HL-60 (cell line): ENCODE measurements at regions not wholly inside any gene's neighbourhood (a gene's known extent, or its start where the extent isn't known, plus 50 kb on each side); places are given as distances from the start of the nearest gene placed in this dataset.

Source experiments
- DNase-seq, 2 experiments: peaks; one replicate each; pipeline ENCODE4 v3.0.0-alpha.2; 2010 to 2020; ENCODE audit warnings: low read depth in 1 of 2, low spot score in 1 of 2
- H3K27ac ChIP-seq: fragments of 250-450 bp; sonication (Bioruptor Pico); replicated peaks from 2 replicates; pipeline ENCODE4 v1.5.1; 2020; ENCODE audit warnings: mild to moderate bottlenecking, moderate library complexity
- H3K27me3 ChIP-seq: fragments of 250-450 bp; sonication (Bioruptor Pico); 2 replicates; pipeline ENCODE4 v1.5.1; 2021; ENCODE audit warnings: mild to moderate bottlenecking, moderate library complexity; ENCODE audit not compliant: insufficient read depth, poor library complexity, severe bottlenecking
- H3K4me3 ChIP-seq: replicated peaks from 2 replicates; pipeline ENCODE4 v1.5.1; 2011; ENCODE audit warnings: mild to moderate bottlenecking, control low read depth, low read length; ENCODE audit not compliant: insufficient read depth
- CTCF ChIP-seq: IDR thresholded peaks from one replicate; pipeline ENCODE4 v1.5.1; 2011; ENCODE audit warnings: low read length, control low read depth, inconsistent platforms; ENCODE audit not compliant: insufficient read depth
- GABPA ChIP-seq: IDR thresholded peaks from 2 replicates; pipeline ENCODE4 v1.6.1; 2012; ENCODE audit warnings: low read depth
- POLR2AphosphoS5 ChIP-seq: IDR thresholded peaks from 2 replicates; pipeline ENCODE4 v1.6.1; 2012; ENCODE audit warnings: low read depth
- SPI1 ChIP-seq: IDR thresholded peaks from 2 replicates; pipeline ENCODE4 v1.6.1; 2012; ENCODE audit warnings: low read depth, mild to moderate bottlenecking, borderline replicate concordance
- TF ChIP-seq, protein P1 (sequence below): IDR thresholded peaks from 2 replicates; pipeline ENCODE4 v1.6.1; 2012; ENCODE audit warnings: low read depth; ENCODE audit not compliant: insufficient replicate concordance

GRCh38 chr3:150238048-150238802, 169.9 kb upstream of the TSC22D2 start:
- no peak for DNase-seq
- no peak overlapping the region for H3K27ac ChIP-seq
- no peak overlapping the region for H3K4me3 ChIP-seq
- peaks cover 2% of the 10 kb centered on the region for H3K27me3 ChIP-seq
- TF ChIP-seq POLR2AphosphoS5 (no peak), SPI1 (no peak), CTCF (no peak), GABPA (no peak)
- TF ChIP-seq, protein P1, sequence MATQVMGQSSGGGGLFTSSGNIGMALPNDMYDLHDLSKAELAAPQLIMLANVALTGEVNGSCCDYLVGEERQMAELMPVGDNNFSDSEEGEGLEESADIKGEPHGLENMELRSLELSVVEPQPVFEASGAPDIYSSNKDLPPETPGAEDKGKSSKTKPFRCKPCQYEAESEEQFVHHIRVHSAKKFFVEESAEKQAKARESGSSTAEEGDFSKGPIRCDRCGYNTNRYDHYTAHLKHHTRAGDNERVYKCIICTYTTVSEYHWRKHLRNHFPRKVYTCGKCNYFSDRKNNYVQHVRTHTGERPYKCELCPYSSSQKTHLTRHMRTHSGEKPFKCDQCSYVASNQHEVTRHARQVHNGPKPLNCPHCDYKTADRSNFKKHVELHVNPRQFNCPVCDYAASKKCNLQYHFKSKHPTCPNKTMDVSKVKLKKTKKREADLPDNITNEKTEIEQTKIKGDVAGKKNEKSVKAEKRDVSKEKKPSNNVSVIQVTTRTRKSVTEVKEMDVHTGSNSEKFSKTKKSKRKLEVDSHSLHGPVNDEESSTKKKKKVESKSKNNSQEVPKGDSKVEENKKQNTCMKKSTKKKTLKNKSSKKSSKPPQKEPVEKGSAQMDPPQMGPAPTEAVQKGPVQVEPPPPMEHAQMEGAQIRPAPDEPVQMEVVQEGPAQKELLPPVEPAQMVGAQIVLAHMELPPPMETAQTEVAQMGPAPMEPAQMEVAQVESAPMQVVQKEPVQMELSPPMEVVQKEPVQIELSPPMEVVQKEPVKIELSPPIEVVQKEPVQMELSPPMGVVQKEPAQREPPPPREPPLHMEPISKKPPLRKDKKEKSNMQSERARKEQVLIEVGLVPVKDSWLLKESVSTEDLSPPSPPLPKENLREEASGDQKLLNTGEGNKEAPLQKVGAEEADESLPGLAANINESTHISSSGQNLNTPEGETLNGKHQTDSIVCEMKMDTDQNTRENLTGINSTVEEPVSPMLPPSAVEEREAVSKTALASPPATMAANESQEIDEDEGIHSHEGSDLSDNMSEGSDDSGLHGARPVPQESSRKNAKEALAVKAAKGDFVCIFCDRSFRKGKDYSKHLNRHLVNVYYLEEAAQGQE, result no peak

DNA sequence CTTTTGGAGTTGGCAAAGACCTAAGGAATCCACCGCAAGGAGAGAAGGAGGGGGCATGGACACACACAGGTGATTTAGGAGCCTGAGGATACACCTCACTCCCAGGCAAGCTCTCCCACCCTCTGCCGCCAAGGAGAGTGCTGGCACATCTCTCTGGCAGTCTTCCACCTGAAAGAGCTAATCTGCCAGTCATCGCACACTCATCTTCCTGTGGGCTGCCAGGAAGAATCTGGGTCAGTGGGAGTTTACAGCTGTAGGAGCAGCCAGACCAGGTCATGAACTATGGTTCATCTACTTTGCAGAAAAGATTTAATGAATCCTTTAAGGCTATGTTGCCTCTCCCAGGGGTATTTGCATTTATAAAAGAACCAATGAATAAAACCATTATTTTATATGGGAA, 170.6 kb upstream of the TSC22D2 start:
- H3K27ac ChIP-seq, result no peak overlapping the region
- no peak for DNase-seq

More for the DNA sequence above, 170.6 kb upstream of the TSC22D2 start:
- peaks cover 2% of the 10 kb centered on the region for H3K27me3 ChIP-seq
- no peak overlapping the region for H3K4me3 ChIP-seq
- no peak for TF ChIP-seq GABPA
- TF ChIP-seq, protein P1, result no peak
- no peak for TF ChIP-seq POLR2AphosphoS5
- TF ChIP-seq CTCF, result no peak
- TF ChIP-seq SPI1, result no peak
